AG04450 (cell line): ENCODE measurements at regions not wholly inside any gene's neighbourhood (a gene's known extent, or its start where the extent isn't known, plus 50 kb on each side); places are given as distances from the start of the nearest gene placed in this dataset.

ENCODE experiments used
- CTCF ChIA-PET: fragments of 300-600, 350-600 bp; formaldehyde crosslinking; extraction: SDS; loops from one replicate; lab custom pipeline; 2022; ENCODE audit warnings: antibody characterized with exemption, inconsistent platforms; lab: Charles Lee
- POLR2A ChIA-PET: fragments of 350-600 bp; formaldehyde crosslinking; extraction: SDS; loops from one replicate; lab custom pipeline; 2021; ENCODE audit warnings: antibody characterized with exemption, inconsistent platforms; lab: Yijun Ruan, JAX
- DNase-seq: peaks from one replicate; pipeline ENCODE4 v3.0.0-alpha.2; 2011; ENCODE audit warnings: low read depth, low spot score
- H3K27ac ChIP-seq: one replicate; pipeline ENCODE4 v1.5.1; 2012; ENCODE audit warnings: low read depth, low read length, control low read depth
- H3K27me3 ChIP-seq: one replicate; pipeline ENCODE4 v1.6.0; 2012; ENCODE audit warnings: low read length; ENCODE audit not compliant: control insufficient read depth, insufficient read depth
- H3K4me3 ChIP-seq: 2 replicates; pipeline ENCODE4 v1.5.1; 2011; ENCODE audit warnings: mild to moderate bottlenecking, low read depth, low read length, control low read depth
- H3K9me3 ChIP-seq: 2 replicates; pipeline ENCODE4 v1.5.1; 2012; ENCODE audit warnings: low read length; ENCODE audit not compliant: control insufficient read depth, insufficient read depth
- TF ChIP-seq, protein P1 (sequence below): IDR thresholded peaks from 2 replicates; pipeline ENCODE4 v1.5.1; 2011; ENCODE audit warnings: low read depth, low read length, control low read depth, inconsistent platforms

DNA sequence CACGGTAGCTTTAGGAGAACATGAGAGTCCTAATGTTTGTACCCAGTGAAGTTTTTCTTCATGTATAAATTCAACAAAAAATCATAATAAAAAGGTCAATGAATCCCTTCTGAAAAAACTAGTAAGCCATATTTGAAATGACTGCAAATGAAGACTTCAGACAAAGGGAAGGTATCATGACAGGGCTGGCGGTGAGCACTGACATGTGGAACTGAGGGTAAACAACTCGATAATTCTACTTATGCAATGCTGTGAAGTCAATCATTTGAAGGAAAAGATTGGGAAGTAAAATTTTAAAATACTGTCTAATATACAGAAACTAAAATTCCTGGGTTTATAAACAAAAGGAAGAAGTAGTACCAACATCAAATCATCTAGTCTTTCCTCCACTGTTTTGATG, 190.2 kb upstream of the COPS8 start:
- Histone ChIP-seq H3K4me3 (no peak overlapping the region), H3K27me3 (peaks cover 5% of the 10 kb centered on the region), H3K27ac (no peak overlapping the region), H3K9me3 (no peaks in the 10 kb centered on the region)
- ChIA-PET POLR2A (no interaction called here), CTCF (no interaction called here)
- TF ChIP-seq, protein P1, sequence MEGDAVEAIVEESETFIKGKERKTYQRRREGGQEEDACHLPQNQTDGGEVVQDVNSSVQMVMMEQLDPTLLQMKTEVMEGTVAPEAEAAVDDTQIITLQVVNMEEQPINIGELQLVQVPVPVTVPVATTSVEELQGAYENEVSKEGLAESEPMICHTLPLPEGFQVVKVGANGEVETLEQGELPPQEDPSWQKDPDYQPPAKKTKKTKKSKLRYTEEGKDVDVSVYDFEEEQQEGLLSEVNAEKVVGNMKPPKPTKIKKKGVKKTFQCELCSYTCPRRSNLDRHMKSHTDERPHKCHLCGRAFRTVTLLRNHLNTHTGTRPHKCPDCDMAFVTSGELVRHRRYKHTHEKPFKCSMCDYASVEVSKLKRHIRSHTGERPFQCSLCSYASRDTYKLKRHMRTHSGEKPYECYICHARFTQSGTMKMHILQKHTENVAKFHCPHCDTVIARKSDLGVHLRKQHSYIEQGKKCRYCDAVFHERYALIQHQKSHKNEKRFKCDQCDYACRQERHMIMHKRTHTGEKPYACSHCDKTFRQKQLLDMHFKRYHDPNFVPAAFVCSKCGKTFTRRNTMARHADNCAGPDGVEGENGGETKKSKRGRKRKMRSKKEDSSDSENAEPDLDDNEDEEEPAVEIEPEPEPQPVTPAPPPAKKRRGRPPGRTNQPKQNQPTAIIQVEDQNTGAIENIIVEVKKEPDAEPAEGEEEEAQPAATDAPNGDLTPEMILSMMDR: no peak
- no peak for DNase-seq

DNA sequence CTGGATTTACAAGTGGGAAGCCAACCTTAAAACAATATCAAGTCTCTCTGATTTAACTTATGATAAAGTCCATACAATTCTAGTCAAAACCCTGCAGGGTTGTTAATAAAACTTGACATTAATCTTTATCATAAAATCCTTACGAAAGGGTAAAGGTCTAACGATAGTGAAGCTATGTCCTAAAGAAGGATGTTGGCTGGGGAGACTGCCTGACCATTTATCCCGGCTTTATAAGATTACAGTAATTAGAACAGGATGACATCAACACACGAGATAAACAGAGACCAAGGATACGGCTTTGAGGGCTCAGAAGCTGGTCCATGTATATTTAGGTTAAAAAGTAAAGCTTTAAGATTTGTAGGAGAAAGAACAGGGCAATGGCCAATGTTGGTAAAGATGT, 189.0 kb upstream of the COPS8 start:
- H3K27me3 ChIP-seq: peaks cover 5% of the 10 kb centered on the region
- TF ChIP-seq, protein P1: no peak
- no peak for DNase-seq
- ChIA-PET CTCF (no interaction called here), POLR2A (no interaction called here)
- no peak overlapping the region for H3K4me3 ChIP-seq
- no peak overlapping the region for H3K27ac ChIP-seq
- no peaks in the 10 kb centered on the region for H3K9me3 ChIP-seq

DNA sequence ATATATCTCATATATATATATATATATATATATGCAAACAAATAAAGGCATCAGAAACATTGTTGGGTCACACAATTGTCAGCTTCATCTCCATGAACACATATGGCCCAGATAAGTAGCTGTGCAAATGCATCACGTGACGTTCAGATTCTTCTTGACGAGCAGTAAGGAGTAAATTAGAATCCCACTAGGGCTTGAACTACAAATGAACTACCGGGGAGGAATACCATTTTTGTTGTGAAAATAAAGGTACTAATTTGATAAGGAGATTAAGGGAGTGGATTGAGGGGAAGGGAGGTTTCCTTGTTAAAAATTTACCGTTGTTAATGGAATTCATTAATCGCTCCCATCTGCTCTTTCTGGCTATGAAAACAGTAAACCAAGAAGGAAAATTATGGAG, 186.5 kb upstream of the COPS8 start:
- no peaks in the 10 kb centered on the region for H3K9me3 ChIP-seq
- ChIA-PET POLR2A (no interaction called here), CTCF (no interaction called here)
- H3K27me3 ChIP-seq: peaks cover 12% of the 10 kb centered on the region
- TF ChIP-seq, protein P1: no peak
- no peak overlapping the region for H3K4me3 ChIP-seq
- H3K27ac ChIP-seq: no peak overlapping the region
- no peak for DNase-seq

DNA sequence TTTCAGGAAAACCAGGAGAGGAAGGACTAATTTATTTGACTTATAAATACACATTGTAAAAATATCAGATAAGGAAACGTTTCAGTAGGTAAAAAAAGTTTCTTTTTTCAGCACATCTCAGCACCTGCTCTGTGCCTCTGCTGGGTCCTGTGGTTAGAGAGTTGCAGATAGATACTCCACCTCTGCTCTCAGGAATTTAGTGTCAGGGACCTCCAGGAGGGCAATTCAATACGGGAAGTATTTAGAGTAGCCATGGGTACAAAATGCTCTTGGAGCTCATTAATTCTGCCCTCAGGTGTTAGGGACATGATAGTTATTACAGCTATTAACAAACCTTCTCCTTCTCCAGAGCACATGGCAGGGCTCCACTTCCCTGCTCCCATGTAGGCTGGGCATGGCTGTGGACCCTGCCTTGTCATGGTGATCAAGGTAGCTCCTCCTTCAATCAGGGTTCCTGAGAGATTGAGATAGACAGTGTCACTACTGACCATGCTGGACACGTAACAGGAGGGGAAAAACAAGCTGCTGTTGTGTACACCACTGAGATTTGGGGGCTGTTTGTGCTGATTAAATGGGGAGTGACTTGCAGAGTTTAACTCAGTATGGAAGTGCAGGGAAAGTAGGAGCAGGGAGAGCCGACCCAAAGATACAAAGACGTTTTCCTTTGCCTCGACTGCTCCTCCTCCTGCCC, 185.6 kb upstream of the COPS8 start:
- TF ChIP-seq, protein P1: no peak
- no peaks in the 10 kb centered on the region for H3K9me3 ChIP-seq
- POLR2A ChIA-PET: no interaction called here
- no peak overlapping the region for H3K27ac ChIP-seq
- CTCF ChIA-PET: no interaction called here
- DNase-seq: no peak
- peaks cover 12% of the 10 kb centered on the region for H3K27me3 ChIP-seq
- H3K4me3 ChIP-seq: no peak overlapping the region

DNA sequence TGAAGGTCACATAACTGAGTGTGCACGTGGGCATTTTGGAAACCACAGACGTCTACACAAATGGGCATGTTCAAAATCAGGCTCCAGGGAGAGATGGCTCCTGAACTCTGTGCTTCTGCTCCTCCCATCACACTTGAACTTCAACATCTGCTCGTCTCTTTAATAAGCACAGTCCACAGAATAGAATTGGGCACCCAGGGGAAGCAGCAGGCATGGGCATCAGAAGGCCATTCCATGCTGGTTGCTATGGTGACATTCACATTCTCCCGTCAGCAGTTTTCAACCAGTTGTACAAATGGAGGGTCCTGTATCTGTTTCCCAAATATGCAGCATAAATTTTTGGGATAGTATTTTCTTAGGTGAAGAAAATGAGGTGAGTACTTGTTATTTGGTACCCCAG, 183.7 kb upstream of the COPS8 start:
- no peak for DNase-seq
- TF ChIP-seq, protein P1: no peak
- Histone ChIP-seq H3K27me3 (peaks cover 18% of the 10 kb centered on the region), H3K4me3 (no peak overlapping the region), H3K27ac (no peak overlapping the region), H3K9me3 (no peaks in the 10 kb centered on the region)
- ChIA-PET POLR2A (no interaction called here), CTCF (no interaction called here)
